Heart left ventricle (tissue), 13 donors: ENCODE measurements at regions not wholly inside any gene's neighbourhood (a gene's known extent, or its start where the extent isn't known, plus 50 kb on each side); places are given as distances from the start of the nearest gene placed in this dataset.

Source experiments
- CTCF ChIP-seq, 12 donors: fragments of 200-600 bp; sonication (generic) in 4 of 12; IDR thresholded peaks; one replicate each; pipeline versions ENCODE4 v1.5.0 to v1.8.0; 2018 to 2022; ENCODE audit warnings: antibody characterized with exemption in 12 of 12, mild to moderate bottlenecking in 5 of 12
- POLR2A ChIP-seq, 2 donors: fragments of 450-650 bp; IDR thresholded peaks; one replicate each; pipeline ENCODE4 v1.6.1; 2017; ENCODE audit warnings: antibody characterized with exemption in 2 of 2, mild to moderate bottlenecking in 2 of 2, moderate library complexity in 2 of 2
- donor health status: ischemic (EF 13 %, LVEDD 7.1; RV severe dilation, severe dysfunction).
- donor health status: DM: no; HTN: yes; CAD: no.
- donor health status: DM: no; HTN: no; CAD: no.
- donor health status: ischemic (EF 25% LVEDD 6.9; RV normal size, moderate dysfunction).
- donor health status: ischemic (EF 25% LVEDD 5.7; RV mildly dilated, moderate dysfunction).
- donor health status: ischemic (EF 35%, LVEDD 5.7; RV mildly dilated, moderate dysfunction).
- donor health status: nonischemic (EF 11% LVEDD 7.7; RV severe dilation, severe dysfunction).
- donor health status: DM: yes; HTN: yes; CAD: no.
- donor health status: PGD.
- donor health status: ischemic (EF 29% LVEDD 5.4; RV normal size, mild dysfunction).
- donor health status: nonischemic (EF 23%, LVEDD 6.1; RV moderate dilation, normal function).

- TF ChIP-seq CTCF (IDR thresholded peaks at IDR 0.05), result no peak
- TF ChIP-seq POLR2A (IDR thresholded peaks at IDR 0.05), result no peak
Measured at GRCh38 chr11:130549393-130549999, 101.1 kb downstream of the ADAMTS15 start.
